ENCODE measurements at regions not wholly inside any gene's neighbourhood (a gene's known extent, or its start where the extent isn't known, plus 50 kb on each side); places are given as distances from the start of the nearest gene placed in this dataset.

DNA sequence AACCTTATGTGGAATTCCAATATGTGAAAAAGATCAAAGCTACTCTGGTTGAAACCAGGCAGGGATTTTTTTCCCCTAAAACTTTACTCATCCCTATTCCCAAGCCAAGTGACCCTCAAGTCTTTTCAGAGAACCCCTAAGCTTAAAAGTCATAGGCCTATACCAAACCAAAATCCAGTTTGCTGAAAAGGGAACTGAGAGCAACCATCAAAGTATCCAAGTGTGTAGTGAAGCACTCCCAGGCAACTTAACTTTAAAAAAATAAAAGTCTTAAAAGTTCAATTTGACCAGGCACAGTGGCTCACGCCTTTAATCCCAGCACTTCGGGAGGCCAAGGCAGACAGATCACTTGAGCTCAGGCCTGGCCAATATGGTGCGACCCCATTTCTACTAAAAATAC is 101.2 kb upstream of the DAAM1 start (continued):
- no peak for TF ChIP-seq HMGXB3 (CRISPR knock-in tag; IDR thresholded peaks at IDR 0.05; ENCODE audit: borderline replicate concordance)
- no peak for TF ChIP-seq NR1H2 (CRISPR knock-in tag; IDR thresholded peaks at IDR 0.05; ENCODE audit: borderline replicate concordance, low read depth)
- no peak for TF ChIP-seq KDM5B (CRISPR knock-in tag; IDR thresholded peaks at IDR 0.05; ENCODE audit: borderline replicate concordance)
- TF ChIP-seq ZNF614 (CRISPR knock-in tag; IDR thresholded peaks at IDR 0.05; ENCODE audit: borderline replicate concordance): no peak
- no peak for TF ChIP-seq ZNF138 (CRISPR knock-in tag; IDR thresholded peaks at IDR 0.05; ENCODE audit: low read depth)
- no peak for TF ChIP-seq SIX1 (CRISPR knock-in tag; IDR thresholded peaks at IDR 0.05; ENCODE audit: borderline replicate concordance)
- TF ChIP-seq SRSF1 (optimal IDR thresholded peaks at IDR 0.05; ENCODE audit: low read depth, low read length): no peak
- TF ChIP-seq CHCHD3 (CRISPR knock-in tag; IDR thresholded peaks at IDR 0.05): no peak
- no peak for TF ChIP-seq CBFB (CRISPR knock-in tag; IDR thresholded peaks at IDR 0.05)
- TF ChIP-seq AGO2 (optimal IDR thresholded peaks at IDR 0.05; ENCODE audit: low read depth, low read length): no peak
- TF ChIP-seq RBFOX2 (IDR thresholded peaks at IDR 0.05; ENCODE audit: low read depth, low read length): no peak
- no peak for TF ChIP-seq GATAD2A (CRISPR knock-in tag; IDR thresholded peaks at IDR 0.05)
- no peak for TF ChIP-seq ZFAT (CRISPR knock-in tag; conservative IDR thresholded peaks at IDR 0.05)
- no peak for TF ChIP-seq JUNB (CRISPR knock-in tag; IDR thresholded peaks at IDR 0.05; ENCODE audit: borderline replicate concordance)
- TF ChIP-seq ZNF12 (CRISPR knock-in tag; IDR thresholded peaks at IDR 0.05): no peak

All from HepG2 (cell line).